ENCODE measurements at regions not wholly inside any gene's neighbourhood (a gene's known extent, or its start where the extent isn't known, plus 50 kb on each side); places are given as distances from the start of the nearest gene placed in this dataset.

- H3K4me3 ChIP-seq (ENCODE audit: low read depth in 2 of 2, low read length in 1 of 2), result no peak overlapping the region
- H3K9me3 ChIP-seq, result no peaks in the 10 kb centered on the region
- H3K36me3 ChIP-seq (replicated peaks in 1 of 2; ENCODE audit: control insufficient read depth in 1 of 2, insufficient read depth in 2 of 2, low read length in 1 of 2), result no peaks in the 10 kb centered on the region
- H2AFZ ChIP-seq (ENCODE audit: low read depth), result no peak overlapping the region
- H3K4me2 ChIP-seq, result no peak overlapping the region
- H4K20me1 ChIP-seq (ENCODE audit: insufficient read depth), result no peaks in the 10 kb centered on the region
- H3K27ac ChIP-seq (ENCODE audit: low read depth in 2 of 2, low read length in 1 of 2), result no peak overlapping the region
- ChIA-PET CTCF (interaction anchor here (0.6 to 1.3 kb wide), 5 partner anchors 10 to 914 kb away, joined by 3 to 6 read pairs (median 3); partner anchors contain the start of gene MAP2), POLR2A (no interaction called here)
- H3K79me2 ChIP-seq (ENCODE audit: insufficient read depth), result no peaks in the 10 kb centered on the region
- no peaks in the 10 kb centered on the region for H3F3A ChIP-seq (replicated peaks; ENCODE audit: insufficient read depth)
- WGBS (ENCODE audit: low lambda C conversion rate), result 37% methylated on average over 3 of the region's 3 CpGs
- no peaks in the 10 kb centered on the region for H3K27me3 ChIP-seq (ENCODE audit: insufficient read depth)
- peaks cover 0 to 3% of the 10 kb centered on the region in 2 experiments; a peak in 1 of 4 replicates for H3K4me1 ChIP-seq (ENCODE audit: control insufficient read depth in 1 of 2, insufficient read depth in 2 of 2, low read depth in 1 of 2, low read length in 1 of 2)
- H3K9me2 ChIP-seq, result no peaks in the 10 kb centered on the region
- H3K9ac ChIP-seq, result no peak overlapping the region
- TF ChIP-seq RFX5 (IDR thresholded peaks at IDR 0.05; ENCODE audit: low read length) (no peak), RXRA (IDR thresholded peaks at IDR 0.05; ENCODE audit: borderline replicate concordance, low read depth) (no peak), USF1 (IDR thresholded peaks at IDR 0.05; ENCODE audit: borderline replicate concordance, low read depth) (no peak), MXI1 (IDR thresholded peaks at IDR 0.05; ENCODE audit: low read depth, low read length) (no peak), REST (IDR thresholded peaks at IDR 0.05; ENCODE audit: low read depth, low read length) (no peak), MEF2A (IDR thresholded peaks at IDR 0.05; ENCODE audit: borderline replicate concordance, low read depth) (no peak), RAD21 (IDR thresholded peaks at IDR 0.05; ENCODE audit: low read length) (no peak)
- DNase-seq, result no peak
These were observed 102.8 kb upstream of the MAP2 start for GRCh38 chr2:209321076-209321475.

GRCh38 chr2:209321581-209321980 is 102.3 kb upstream of the MAP2 start:
- TF ChIP-seq TAF1 (IDR thresholded peaks at IDR 0.05; ENCODE audit: borderline replicate concordance, low read depth, low read length), result no peak
- no peak for TF ChIP-seq MXI1 (IDR thresholded peaks at IDR 0.05; ENCODE audit: low read depth, low read length)
- no peak for TF ChIP-seq CTCF (IDR thresholded peaks at IDR 0.05)
- ChIA-PET CTCF (interaction anchor here (0.7 to 1.3 kb wide), 6 partner anchors 9 to 914 kb away, joined by 3 to 6 read pairs (median 4); partner anchors contain the start of gene MAP2), POLR2A (no interaction called here)
- H2AFZ ChIP-seq (ENCODE audit: low read depth), result no peak overlapping the region
- no peaks in the 10 kb centered on the region for H3F3A ChIP-seq (replicated peaks; ENCODE audit: insufficient read depth)
- WGBS (ENCODE audit: low lambda C conversion rate), result 91% methylated on average over 3 of the region's 3 CpGs
- no peaks in the 10 kb centered on the region for H3K36me3 ChIP-seq (replicated peaks in 1 of 2; ENCODE audit: control insufficient read depth in 1 of 2, insufficient read depth in 2 of 2, low read length in 1 of 2)
- no peaks in the 10 kb centered on the region for H3K9me2 ChIP-seq
- H3K4me3 ChIP-seq (ENCODE audit: low read depth in 2 of 2, low read length in 1 of 2), result no peak overlapping the region
- no peak overlapping the region for H3K27ac ChIP-seq (ENCODE audit: low read depth in 2 of 2, low read length in 1 of 2)
- no peak for DNase-seq
- H3K9me3 ChIP-seq, result no peaks in the 10 kb centered on the region
- no peaks in the 10 kb centered on the region for H4K20me1 ChIP-seq (ENCODE audit: insufficient read depth)
- no peaks in the 10 kb centered on the region for H3K79me2 ChIP-seq (ENCODE audit: insufficient read depth)
- H3K27me3 ChIP-seq (ENCODE audit: insufficient read depth), result no peaks in the 10 kb centered on the region
- no peak overlapping the region for H3K9ac ChIP-seq
- no peak overlapping the region for H3K4me2 ChIP-seq
- peaks cover 0 to 3% of the 10 kb centered on the region in 2 experiments; a peak in 1 of 4 replicates for H3K4me1 ChIP-seq (ENCODE audit: control insufficient read depth in 1 of 2, insufficient read depth in 2 of 2, low read depth in 1 of 2, low read length in 1 of 2)

All from SK-N-SH (cell line).